Fibroblast of gingiva (primary cell): ENCODE measurements at regions not wholly inside any gene's neighbourhood (a gene's known extent, or its start where the extent isn't known, plus 50 kb on each side); places are given as distances from the start of the nearest gene placed in this dataset.
"Not testable (repeated sequence)": the region's sequence is repeated elsewhere in the genome, so short reads cannot be mapped to it uniquely, and the experiment has no call there.

Experiments
- DNase-seq: peaks from one replicate; pipeline ENCODE4 v3.0.0-alpha.2; 2011; ENCODE audit warnings: low read depth

GRCh38 chr3:139238281-139239030 is 105.4 kb upstream of the MRPS22 start:
- peak; percentile 39 for DNase-seq

GRCh38 chr3:139239550-139239949 is 104.3 kb upstream of the MRPS22 start:
- DNase-seq = no peak

- DNase-seq = no peak
Observed at GRCh38 chr3:139241783-139242182, 102.0 kb upstream of the MRPS22 start.

- DNase-seq = no peak
Observed at GRCh38 chr3:139243710-139244109, 100.1 kb upstream of the MRPS22 start.

- no peak for DNase-seq
Observed at GRCh38 chr3:139248593-139249255, 95.1 kb upstream of the MRPS22 start.

GRCh38 chr3:139251529-139251928 is 92.3 kb upstream of the MRPS22 start:
- peak; percentile 39 for DNase-seq

GRCh38 chr3:139252719-139253118 is 91.1 kb upstream of the MRPS22 start:
- no peak for DNase-seq

GRCh38 chr3:139258276-139258675 is 85.5 kb upstream of the MRPS22 start:
- no peak for DNase-seq

GRCh38 chr3:139259398-139259797 is 84.4 kb upstream of the MRPS22 start:
- no peak for DNase-seq

- DNase-seq = no peak
Observed at GRCh38 chr3:139260041-139260486, 83.8 kb upstream of the MRPS22 start.

- DNase-seq = no peak
Observed at GRCh38 chr3:139260793-139261736, 82.8 kb upstream of the MRPS22 start.

GRCh38 chr3:139261754-139262586 is 81.8 kb upstream of the MRPS22 start:
- DNase-seq = no peak

GRCh38 chr3:139263798-139264197 is 80.0 kb upstream of the MRPS22 start:
- no peak for DNase-seq

- no peak for DNase-seq
Observed at GRCh38 chr3:139264375-139264774, 79.4 kb upstream of the MRPS22 start.

GRCh38 chr3:139265131-139266016 is 78.4 kb upstream of the MRPS22 start:
- no peak for DNase-seq

- no peak for DNase-seq
Observed at GRCh38 chr3:139267300-139268246, 76.2 kb upstream of the MRPS22 start.

GRCh38 chr3:139269984-139270383 is 73.8 kb upstream of the MRPS22 start:
- no peak for DNase-seq

GRCh38 chr3:139270652-139271051 is 73.2 kb upstream of the MRPS22 start:
- DNase-seq = not testable (repeated sequence)

GRCh38 chr3:139280027-139280671 is 63.7 kb upstream of the MRPS22 start:
- no peak for DNase-seq
